ENCODE measurements at regions not wholly inside any gene's neighbourhood (a gene's known extent, or its start where the extent isn't known, plus 50 kb on each side); places are given as distances from the start of the nearest gene placed in this dataset.

DNA sequence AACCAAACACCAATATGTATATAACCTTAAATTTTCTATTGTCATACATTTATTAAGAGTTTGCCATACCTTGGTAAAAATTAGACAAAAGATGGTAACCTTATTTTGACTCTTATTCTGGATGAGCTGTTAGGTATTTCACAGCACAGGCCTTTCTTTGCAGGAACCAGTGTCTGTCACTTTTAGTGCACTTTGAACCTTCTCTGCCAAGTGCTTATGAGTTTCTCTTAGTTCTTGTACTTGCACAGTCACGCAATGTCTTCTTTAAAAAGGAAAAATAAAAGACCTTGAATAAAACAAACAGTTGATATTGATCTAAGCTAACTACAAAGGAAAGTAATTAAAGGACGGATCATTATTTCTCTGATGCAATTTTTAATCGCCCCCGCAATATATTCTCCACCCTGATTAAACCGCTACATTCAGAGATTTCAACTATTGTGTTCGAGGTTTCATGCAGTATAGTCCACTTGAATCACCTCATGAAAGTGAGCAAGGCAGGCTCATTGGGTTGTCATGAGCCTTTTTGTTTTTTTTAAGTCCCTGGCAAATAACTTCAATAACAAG is 534.5 kb downstream of the KLF5 start:
- Mint-ChIP-seq H3K27ac (no peak overlapping the region), H3K4me1 (ENCODE audit: low read depth) (peaks cover 7% of the 10 kb centered on the region), H3K27me3 (no peaks in the 10 kb centered on the region), H3K9me3 (no peaks in the 10 kb centered on the region), H3K4me3 (no peak overlapping the region), H3K36me3 (ENCODE audit: low read depth) (no peaks in the 10 kb centered on the region)
- DNase-seq (no peak), ATAC-seq (no peak)
- CTCF ChIA-PET, result no interaction called here
- intact Hi-C loops (cut with micrococcal nuclease), result no loop called here
- POLR2A ChIA-PET, result no interaction called here
- TF ChIP-seq, protein P1, sequence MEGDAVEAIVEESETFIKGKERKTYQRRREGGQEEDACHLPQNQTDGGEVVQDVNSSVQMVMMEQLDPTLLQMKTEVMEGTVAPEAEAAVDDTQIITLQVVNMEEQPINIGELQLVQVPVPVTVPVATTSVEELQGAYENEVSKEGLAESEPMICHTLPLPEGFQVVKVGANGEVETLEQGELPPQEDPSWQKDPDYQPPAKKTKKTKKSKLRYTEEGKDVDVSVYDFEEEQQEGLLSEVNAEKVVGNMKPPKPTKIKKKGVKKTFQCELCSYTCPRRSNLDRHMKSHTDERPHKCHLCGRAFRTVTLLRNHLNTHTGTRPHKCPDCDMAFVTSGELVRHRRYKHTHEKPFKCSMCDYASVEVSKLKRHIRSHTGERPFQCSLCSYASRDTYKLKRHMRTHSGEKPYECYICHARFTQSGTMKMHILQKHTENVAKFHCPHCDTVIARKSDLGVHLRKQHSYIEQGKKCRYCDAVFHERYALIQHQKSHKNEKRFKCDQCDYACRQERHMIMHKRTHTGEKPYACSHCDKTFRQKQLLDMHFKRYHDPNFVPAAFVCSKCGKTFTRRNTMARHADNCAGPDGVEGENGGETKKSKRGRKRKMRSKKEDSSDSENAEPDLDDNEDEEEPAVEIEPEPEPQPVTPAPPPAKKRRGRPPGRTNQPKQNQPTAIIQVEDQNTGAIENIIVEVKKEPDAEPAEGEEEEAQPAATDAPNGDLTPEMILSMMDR (IDR thresholded peaks at IDR 0.05), result no peak

DNA sequence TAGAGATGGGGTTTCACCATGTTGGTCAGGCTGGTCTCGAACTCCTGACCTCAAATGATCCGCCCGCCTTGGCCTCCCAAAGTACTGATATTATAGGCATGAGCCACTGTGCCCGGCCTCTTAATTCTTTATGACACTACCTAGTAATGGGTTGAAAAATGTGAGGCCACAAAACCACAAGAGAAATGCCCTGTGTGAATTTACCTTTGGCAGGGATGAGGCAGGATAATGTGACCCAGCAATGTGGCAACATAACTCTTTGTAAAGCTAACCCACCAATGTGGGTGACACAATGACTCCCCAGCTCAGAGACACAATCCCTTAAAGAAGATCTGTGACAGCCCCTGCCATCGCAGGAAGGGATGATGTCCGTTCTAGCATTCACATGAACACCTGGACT is 533.1 kb downstream of the KLF5 start:
- ATAC-seq, result no peak
- H3K36me3 Mint-ChIP-seq (ENCODE audit: low read depth), result no peaks in the 10 kb centered on the region
- intact Hi-C loops (cut with micrococcal nuclease), result no loop called here
- H3K4me1 Mint-ChIP-seq (ENCODE audit: low read depth), result peaks cover 7% of the 10 kb centered on the region
- DNase-seq, result no peak
- no peaks in the 10 kb centered on the region for H3K27me3 Mint-ChIP-seq
- TF ChIP-seq, protein P1 (IDR thresholded peaks at IDR 0.05), result no peak
- no peak overlapping the region for H3K27ac Mint-ChIP-seq
- ChIA-PET CTCF (no interaction called here), POLR2A (no interaction called here)
- no peaks in the 10 kb centered on the region for H3K9me3 Mint-ChIP-seq
- no peak overlapping the region for H3K4me3 Mint-ChIP-seq

DNA sequence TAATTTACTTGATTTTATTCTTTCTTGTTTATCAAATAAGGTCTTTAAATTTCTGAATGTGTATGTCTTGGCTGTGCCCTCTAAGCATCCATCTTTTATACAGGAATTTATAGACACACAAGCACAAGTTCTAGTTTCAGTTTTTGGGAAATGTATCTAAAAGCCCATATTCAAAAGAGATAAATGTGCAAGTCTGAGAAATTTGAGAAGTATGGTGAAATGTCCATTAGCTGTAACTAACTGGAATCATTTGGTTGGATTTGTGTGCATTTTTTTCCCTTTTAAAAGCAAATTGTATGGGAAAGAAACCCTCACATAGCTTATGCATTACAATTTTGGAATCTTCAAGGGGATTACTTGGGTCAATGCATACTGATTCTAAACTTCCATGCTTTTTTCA is 532.0 kb downstream of the KLF5 start:
- POLR2A ChIA-PET, result no interaction called here
- no peaks in the 10 kb centered on the region for H3K4me1 Mint-ChIP-seq (ENCODE audit: low read depth)
- no peaks in the 10 kb centered on the region for H3K27me3 Mint-ChIP-seq
- H3K27ac Mint-ChIP-seq, result no peak overlapping the region
- intact Hi-C loops (cut with micrococcal nuclease), result no loop called here
- H3K4me3 Mint-ChIP-seq, result no peak overlapping the region
- peaks cover 3% of the 10 kb centered on the region for H3K9me3 Mint-ChIP-seq
- no peaks in the 10 kb centered on the region for H3K36me3 Mint-ChIP-seq (ENCODE audit: low read depth)
- CTCF ChIA-PET, result no interaction called here
- ATAC-seq (no peak), DNase-seq (no peak)
- TF ChIP-seq, protein P1 (IDR thresholded peaks at IDR 0.05), result no peak

DNA sequence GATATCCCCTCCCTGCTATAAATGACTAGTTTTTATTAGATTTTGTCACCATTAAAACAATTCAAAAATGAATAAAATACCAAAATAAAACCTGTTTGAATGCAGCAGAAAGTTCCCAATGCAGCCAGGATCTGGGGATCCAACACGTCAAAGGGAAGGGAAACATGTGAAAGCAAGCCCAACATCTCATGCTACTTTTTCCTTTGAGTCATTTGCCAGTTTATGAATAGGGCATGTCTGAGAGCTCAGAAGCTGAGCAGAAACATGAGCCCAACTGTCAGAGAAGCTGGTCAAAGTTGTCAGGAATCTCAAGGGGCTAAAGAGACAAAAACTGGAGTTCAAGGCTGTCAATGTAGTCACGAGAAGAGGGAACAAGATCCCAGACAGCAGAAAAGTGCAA is 526.4 kb downstream of the KLF5 start:
- Mint-ChIP-seq H3K27me3 (peaks cover 1% of the 10 kb centered on the region), H3K27ac (no peak overlapping the region), H3K9me3 (peaks cover 6% of the 10 kb centered on the region), H3K4me1 (ENCODE audit: low read depth) (no peaks in the 10 kb centered on the region), H3K4me3 (no peak overlapping the region), H3K36me3 (ENCODE audit: low read depth) (no peaks in the 10 kb centered on the region)
- TF ChIP-seq, protein P1 (IDR thresholded peaks at IDR 0.05), result no peak
- POLR2A ChIA-PET, result no interaction called here
- DNase-seq (no peak), ATAC-seq (no peak)
- intact Hi-C loops (cut with micrococcal nuclease), result no loop called here
- CTCF ChIA-PET, result no interaction called here

DNA sequence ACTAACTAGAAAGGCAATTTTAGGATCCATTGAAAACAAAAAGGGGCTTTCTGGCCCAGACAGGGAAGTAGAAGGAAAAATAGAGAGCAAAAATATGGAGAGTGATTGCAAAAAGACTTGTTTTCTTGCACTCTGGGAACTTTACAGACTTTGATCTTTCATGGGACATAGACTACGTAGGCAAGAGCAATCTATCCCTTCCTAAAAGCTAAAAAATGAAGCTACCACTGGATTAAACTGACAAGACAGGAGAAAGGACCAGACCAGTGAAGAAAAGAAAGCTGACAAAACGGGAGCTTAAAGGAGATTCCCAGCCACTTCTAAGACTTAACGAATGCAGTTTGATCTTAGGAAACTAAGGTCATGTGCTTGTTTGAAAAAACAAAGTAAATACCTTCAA is 524.5 kb downstream of the KLF5 start:
- no peak for DNase-seq
- no peak overlapping the region for H3K4me3 Mint-ChIP-seq
- H3K4me1 Mint-ChIP-seq (ENCODE audit: low read depth), result no peaks in the 10 kb centered on the region
- TF ChIP-seq, protein P1 (IDR thresholded peaks at IDR 0.05), result no peak
- H3K36me3 Mint-ChIP-seq (ENCODE audit: low read depth), result no peaks in the 10 kb centered on the region
- POLR2A ChIA-PET, result no interaction called here
- H3K27me3 Mint-ChIP-seq, result peaks cover 1% of the 10 kb centered on the region
- no peak overlapping the region for H3K27ac Mint-ChIP-seq
- no peak for ATAC-seq
- intact Hi-C loops (cut with micrococcal nuclease), result no loop called here
- H3K9me3 Mint-ChIP-seq, result peaks cover 6% of the 10 kb centered on the region
- CTCF ChIA-PET, result no interaction called here
